ENCODE measurements at regions not wholly inside any gene's neighbourhood (a gene's known extent, or its start where the extent isn't known, plus 50 kb on each side); places are given as distances from the start of the nearest gene placed in this dataset.

DNA sequence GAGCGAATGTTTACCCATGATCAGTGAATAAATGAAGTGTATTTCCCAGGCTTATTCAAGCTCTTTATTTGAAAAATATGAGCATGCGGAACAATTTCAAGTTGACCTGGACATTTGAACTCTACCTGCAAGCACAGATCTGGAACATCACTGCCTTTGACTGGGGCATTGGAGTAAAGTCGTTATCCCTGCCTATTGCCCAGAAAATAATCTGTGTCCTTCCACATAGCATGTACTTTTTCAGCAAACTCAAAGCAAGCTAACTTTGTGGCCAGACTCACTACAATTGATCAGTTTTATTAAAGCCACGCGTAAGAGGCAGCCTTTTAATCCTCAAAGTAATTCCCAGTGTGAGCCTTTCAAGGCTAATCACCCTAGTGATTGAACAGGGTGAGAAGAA is 73.4 kb upstream of the PAK5 start:
- H3K4me1 ChIP-seq (ENCODE audit: insufficient read depth) = no peaks in the 10 kb centered on the region
- no peak overlapping the region for H3K4me3 ChIP-seq (ENCODE audit: low read depth, low read length)
- no peak overlapping the region for H3K27ac ChIP-seq (ENCODE audit: low read depth)
- no peaks in the 10 kb centered on the region for H3K36me3 ChIP-seq (ENCODE audit: insufficient read depth)
- no peak for DNase-seq (ENCODE audit: extremely low spot score)
- WGBS = 85% methylated on average over 5 of the region's 5 CpGs

DNA sequence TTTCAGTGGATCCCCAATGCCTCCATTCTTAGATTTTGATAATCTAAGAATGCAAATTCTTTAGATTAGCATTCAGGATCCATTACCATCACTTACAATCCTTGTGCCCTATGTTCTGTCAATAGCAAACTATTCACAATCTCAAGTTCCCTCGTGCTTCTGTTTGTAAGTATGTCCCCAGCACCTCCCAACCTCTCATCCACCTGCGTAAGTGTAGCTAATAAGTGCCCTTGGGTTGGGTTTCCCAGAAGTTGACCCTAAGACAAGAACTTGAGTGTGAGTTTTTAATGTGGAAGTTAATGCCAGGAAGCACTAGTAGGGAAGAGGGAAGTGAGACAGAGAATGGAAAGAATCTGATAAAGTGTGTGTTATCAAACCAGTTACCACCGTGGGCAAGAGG is 72.6 kb upstream of the PAK5 start:
- Histone ChIP-seq H3K4me3 (ENCODE audit: low read depth, low read length) (no peak overlapping the region), H3K36me3 (ENCODE audit: insufficient read depth) (no peaks in the 10 kb centered on the region), H3K27ac (ENCODE audit: low read depth) (no peak overlapping the region), H3K4me1 (ENCODE audit: insufficient read depth) (no peaks in the 10 kb centered on the region)
- DNase-seq (ENCODE audit: extremely low spot score) = no peak
- whole genome bisulfite sequencing = 71% methylated on average over 3 of the region's 3 CpGs

DNA sequence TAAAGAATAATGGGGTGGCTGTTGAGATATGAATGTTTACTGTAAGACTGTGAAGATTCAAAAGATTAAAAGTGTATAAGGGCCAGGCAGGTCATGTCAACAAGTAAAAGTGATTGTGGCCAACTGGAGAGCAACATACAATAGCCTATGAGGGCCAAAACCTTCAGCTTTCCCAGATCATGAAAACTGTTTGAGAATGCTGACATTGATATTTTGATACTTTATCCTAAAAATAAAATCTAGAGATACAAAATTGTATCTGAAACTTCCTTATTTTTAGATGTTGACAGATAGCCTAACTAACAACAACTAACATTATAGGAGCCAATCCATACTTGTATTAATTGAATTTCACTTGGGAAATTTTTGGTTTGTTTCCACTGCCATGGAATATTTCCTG is 70.3 kb upstream of the PAK5 start:
- no peak for DNase-seq (ENCODE audit: extremely low spot score)
- Histone ChIP-seq H3K27ac (ENCODE audit: low read depth) (no peak overlapping the region), H3K4me3 (ENCODE audit: low read depth, low read length) (no peak overlapping the region), H3K4me1 (ENCODE audit: insufficient read depth) (no peaks in the 10 kb centered on the region), H3K36me3 (ENCODE audit: insufficient read depth) (no peaks in the 10 kb centered on the region)

DNA sequence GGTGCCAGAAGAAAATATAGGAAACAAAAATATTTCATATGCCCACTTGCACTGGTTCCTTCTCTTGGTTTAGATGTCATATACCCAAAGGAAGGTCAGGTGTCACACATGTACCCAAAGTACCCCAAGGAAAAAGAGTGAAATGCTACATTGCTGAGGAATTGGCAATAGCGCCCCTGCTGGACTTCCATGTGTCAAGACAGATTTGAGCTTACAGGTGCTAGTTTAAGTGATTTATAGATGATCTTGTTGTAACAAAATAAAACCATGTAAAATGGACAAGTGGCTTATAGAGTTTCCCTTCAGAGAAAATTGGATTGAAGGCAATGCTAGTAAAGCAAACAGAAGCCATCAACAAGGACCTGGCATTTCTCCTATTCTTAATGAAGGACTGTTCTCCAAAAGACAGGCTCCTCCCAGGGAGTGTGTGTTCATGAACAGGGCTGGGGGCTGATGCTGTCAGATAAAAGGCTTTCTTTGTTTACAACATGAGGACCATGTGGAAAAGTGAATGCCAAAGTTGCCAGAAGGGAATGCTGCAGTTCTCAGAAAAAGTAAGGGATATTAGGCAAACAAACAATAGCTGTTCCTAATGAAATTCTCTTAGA is 64.3 kb upstream of the PAK5 start:
- no peak overlapping the region for H3K27ac ChIP-seq (ENCODE audit: low read depth)
- DNase-seq (ENCODE audit: extremely low spot score) = no peak
- H3K4me3 ChIP-seq (ENCODE audit: low read depth, low read length) = no peak overlapping the region
- WGBS = 7% methylated on average over 1 of the region's 1 CpG
- H3K36me3 ChIP-seq (ENCODE audit: insufficient read depth) = no peaks in the 10 kb centered on the region
- H3K4me1 ChIP-seq (ENCODE audit: insufficient read depth) = no peaks in the 10 kb centered on the region

DNA sequence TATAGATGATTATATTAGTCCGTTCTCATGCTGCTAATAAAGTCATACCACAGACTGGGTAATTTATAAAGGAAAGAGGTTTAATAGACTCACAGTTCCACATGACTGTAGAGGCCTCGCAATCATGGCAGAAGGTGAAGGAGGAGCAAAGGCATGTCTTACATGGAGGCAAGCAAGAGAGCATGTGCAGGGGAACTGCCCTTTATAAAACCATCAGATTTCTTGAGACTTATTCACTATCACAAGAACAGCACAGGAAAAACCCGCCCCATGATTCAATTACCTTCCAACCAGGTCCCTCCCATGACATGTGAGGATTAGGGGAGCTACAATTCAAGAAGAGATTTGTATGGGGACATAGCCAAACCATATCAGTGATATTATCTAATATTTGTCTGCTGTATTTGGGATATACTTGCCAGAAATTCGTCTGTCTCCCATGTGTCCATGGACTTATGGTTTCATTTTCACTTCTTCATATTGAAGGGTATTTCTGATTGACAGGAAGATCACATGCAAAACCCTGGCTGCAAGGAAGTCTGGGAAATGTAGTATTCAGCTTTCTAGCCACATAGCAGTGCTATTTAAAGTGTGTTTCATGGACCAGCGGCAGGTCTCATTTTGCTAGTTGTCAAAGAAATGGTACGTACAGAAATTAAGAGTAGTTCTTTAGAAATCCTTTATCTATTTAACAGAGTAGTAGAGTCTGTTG is 50.5 kb upstream of the PAK5 start:
- no peak for DNase-seq (ENCODE audit: extremely low spot score)
- H3K36me3 ChIP-seq (ENCODE audit: insufficient read depth) = no peaks in the 10 kb centered on the region
- H3K4me1 ChIP-seq (ENCODE audit: insufficient read depth) = no peaks in the 10 kb centered on the region
- no peak overlapping the region for H3K27ac ChIP-seq (ENCODE audit: low read depth)
- WGBS = 80% methylated on average over 6 of the region's 6 CpGs
- no peak overlapping the region for H3K4me3 ChIP-seq (ENCODE audit: low read depth, low read length)
